Endothelial cell (in vitro differentiated cells): ENCODE measurements at regions not wholly inside any gene's neighbourhood (a gene's known extent, or its start where the extent isn't known, plus 50 kb on each side); places are given as distances from the start of the nearest gene placed in this dataset.

Experiments used
- DNase-seq: peaks from one replicate; pipeline ENCODE4 v3.0.0; 2021; ENCODE audit warnings: low spot score
- H3K27ac Mint-ChIP-seq: one replicate; pipeline ENCODE4 v1.8.0; 2021; ENCODE audit warnings: mixed read lengths, inconsistent platforms; ENCODE audit not compliant: unreplicated experiment
- H3K27me3 Mint-ChIP-seq: one replicate; pipeline ENCODE4 v1.8.0; 2021; ENCODE audit warnings: mild to moderate bottlenecking, moderate library complexity, mixed read lengths, inconsistent platforms; ENCODE audit not compliant: unreplicated experiment
- H3K36me3 Mint-ChIP-seq: one replicate; pipeline ENCODE4 v1.8.0; 2021; ENCODE audit warnings: mild to moderate bottlenecking, low read depth, mixed read lengths, inconsistent platforms; ENCODE audit not compliant: unreplicated experiment
- H3K4me1 Mint-ChIP-seq: one replicate; pipeline ENCODE4 v1.8.0; 2021; ENCODE audit warnings: mild to moderate bottlenecking, mixed read lengths, inconsistent platforms; ENCODE audit not compliant: unreplicated experiment
- H3K4me3 Mint-ChIP-seq: one replicate; pipeline ENCODE4 v1.8.0; 2021; ENCODE audit warnings: mild to moderate bottlenecking, mixed read lengths, inconsistent platforms; ENCODE audit not compliant: unreplicated experiment
- H3K9me3 Mint-ChIP-seq: one replicate; pipeline ENCODE4 v1.8.0; 2021; ENCODE audit warnings: mixed read lengths, inconsistent platforms; ENCODE audit not compliant: unreplicated experiment
- CTCF ChIP-seq: fragments of 200-600 bp; sonication (generic); IDR thresholded peaks from one replicate; pipeline ENCODE4 v1.5.0; 2021; ENCODE audit warnings: antibody characterized with exemption; ENCODE audit not compliant: unreplicated experiment

- no peak overlapping the region for H3K4me3 Mint-ChIP-seq
- H3K27ac Mint-ChIP-seq, result no peak overlapping the region
- H3K4me1 Mint-ChIP-seq, result no peaks in the 10 kb centered on the region
- no peaks in the 10 kb centered on the region for H3K27me3 Mint-ChIP-seq
- H3K36me3 Mint-ChIP-seq, result no peaks in the 10 kb centered on the region
- TF ChIP-seq CTCF, result no peak
- DNase-seq, result no peak
- H3K9me3 Mint-ChIP-seq, result no peaks in the 10 kb centered on the region
Observed at GRCh38 chr4:92031825-92032224, 271.9 kb upstream of the GRID2 start.

- no peak for TF ChIP-seq CTCF
- no peak overlapping the region for H3K27ac Mint-ChIP-seq
- no peak for DNase-seq
- no peaks in the 10 kb centered on the region for H3K36me3 Mint-ChIP-seq
- H3K4me3 Mint-ChIP-seq, result no peak overlapping the region
- no peaks in the 10 kb centered on the region for H3K9me3 Mint-ChIP-seq
- H3K27me3 Mint-ChIP-seq, result no peaks in the 10 kb centered on the region
- H3K4me1 Mint-ChIP-seq, result no peaks in the 10 kb centered on the region
Observed at GRCh38 chr4:92035666-92036065, 268.1 kb upstream of the GRID2 start.

- no peak overlapping the region for H3K4me3 Mint-ChIP-seq
- no peak for DNase-seq
- no peaks in the 10 kb centered on the region for H3K27me3 Mint-ChIP-seq
- TF ChIP-seq CTCF, result no peak
- H3K36me3 Mint-ChIP-seq, result no peaks in the 10 kb centered on the region
- no peaks in the 10 kb centered on the region for H3K9me3 Mint-ChIP-seq
- peaks cover 9% of the 10 kb centered on the region for H3K4me1 Mint-ChIP-seq
- no peak overlapping the region for H3K27ac Mint-ChIP-seq
Observed at GRCh38 chr4:92045718-92046117, 258.0 kb upstream of the GRID2 start.

- Mint-ChIP-seq H3K9me3 (no peaks in the 10 kb centered on the region), H3K27ac (no peak overlapping the region), H3K4me3 (no peak overlapping the region), H3K4me1 (peaks cover 9% of the 10 kb centered on the region), H3K36me3 (no peaks in the 10 kb centered on the region), H3K27me3 (no peaks in the 10 kb centered on the region)
- DNase-seq, result no peak
- no peak for TF ChIP-seq CTCF
Observed at GRCh38 chr4:92047209-92047875, 256.4 kb upstream of the GRID2 start.

GRCh38 chr4:92050875-92051274 lies 252.9 kb upstream of the GRID2 start:
- no peak for DNase-seq
- Mint-ChIP-seq H3K27ac (no peak overlapping the region), H3K27me3 (no peaks in the 10 kb centered on the region), H3K4me1 (peaks cover 6% of the 10 kb centered on the region), H3K9me3 (no peaks in the 10 kb centered on the region), H3K36me3 (no peaks in the 10 kb centered on the region), H3K4me3 (no peak overlapping the region)
- TF ChIP-seq CTCF, result no peak
